GM19240 (cell line): ENCODE measurements at regions not wholly inside any gene's neighbourhood (a gene's known extent, or its start where the extent isn't known, plus 50 kb on each side); places are given as distances from the start of the nearest gene placed in this dataset.
"Not testable (repeated sequence)": the region's sequence is repeated elsewhere in the genome, so short reads cannot be mapped to it uniquely, and the experiment has no call there.

ENCODE experiments used
- DNase-seq: peaks from one replicate; pipeline ENCODE4 v3.0.0; 2011; ENCODE audit warnings: low spot score; ENCODE audit not compliant: insufficient read length

GRCh38 chr18:995629-996028, 91.0 kb downstream of the ADCYAP1 start:
- no peak for DNase-seq

- no peak for DNase-seq
Measured at GRCh38 chr18:997499-997898, 92.8 kb downstream of the ADCYAP1 start.

- DNase-seq: no peak
Measured at GRCh38 chr18:998936-999335, 94.3 kb downstream of the ADCYAP1 start.

- DNase-seq: no peak
Measured at GRCh38 chr18:1002653-1003178, 98.0 kb downstream of the ADCYAP1 start.

- DNase-seq: no peak
Measured at GRCh38 chr18:1003499-1003898, 98.8 kb downstream of the ADCYAP1 start.

GRCh38 chr18:1006304-1006703, 101.6 kb downstream of the ADCYAP1 start:
- no peak for DNase-seq

GRCh38 chr18:1006965-1007364, 102.3 kb downstream of the ADCYAP1 start:
- DNase-seq: no peak

- no peak for DNase-seq
Measured at GRCh38 chr18:1011349-1011748, 106.7 kb downstream of the ADCYAP1 start.

GRCh38 chr18:1012775-1013174, 108.1 kb downstream of the ADCYAP1 start:
- DNase-seq: no peak

- DNase-seq: no peak
Measured at GRCh38 chr18:1013951-1014350, 109.3 kb downstream of the ADCYAP1 start.

GRCh38 chr18:1014509-1014908, 109.8 kb downstream of the ADCYAP1 start:
- DNase-seq: no peak

- no peak for DNase-seq
Measured at GRCh38 chr18:1014951-1015624, 110.4 kb downstream of the ADCYAP1 start.

- DNase-seq: no peak
Measured at GRCh38 chr18:1015777-1016176, 111.1 kb downstream of the ADCYAP1 start.

- DNase-seq: no peak
Measured at GRCh38 chr18:1017227-1018058, 112.8 kb downstream of the ADCYAP1 start.

- no peak for DNase-seq
Measured at GRCh38 chr18:1018181-1018681, 113.6 kb downstream of the ADCYAP1 start.

- DNase-seq: no peak
Measured at GRCh38 chr18:1019191-1019590, 114.5 kb downstream of the ADCYAP1 start.

GRCh38 chr18:1020731-1021344, 116.2 kb downstream of the ADCYAP1 start:
- no peak for DNase-seq

- no peak for DNase-seq
Measured at GRCh38 chr18:1026930-1027329, 122.3 kb downstream of the ADCYAP1 start.

- not testable (repeated sequence) for DNase-seq
Measured at GRCh38 chr18:1033092-1033491, 128.4 kb downstream of the ADCYAP1 start.

- DNase-seq: no peak
Measured at GRCh38 chr18:1034971-1035370, 130.3 kb downstream of the ADCYAP1 start.

- no peak for DNase-seq
Measured at GRCh38 chr18:1036926-1037325, 132.3 kb downstream of the ADCYAP1 start.

GRCh38 chr18:1037776-1038175, 133.1 kb downstream of the ADCYAP1 start:
- DNase-seq: no peak
